Peyer's patch (tissue), 4 donors: ENCODE measurements at regions not wholly inside any gene's neighbourhood (a gene's known extent, or its start where the extent isn't known, plus 50 kb on each side); places are given as distances from the start of the nearest gene placed in this dataset.

Source experiments
- CTCF ChIP-seq, 6 experiments: fragments of 450-650 bp in 4 of 6; fragments of 200-600 bp in 2 of 6; sonication (generic) in 1 of 6; IDR thresholded peaks; one replicate each; pipeline ENCODE4 v1.5.1; 2017 to 2019; ENCODE audit warnings: antibody characterized with exemption in 6 of 6, mild to moderate bottlenecking in 3 of 6, moderate library complexity in 1 of 6
- POLR2A ChIP-seq, 2 donors: fragments of 450-650 bp; IDR thresholded peaks; one replicate each; pipeline ENCODE4 v1.5.1; 2017; ENCODE audit warnings: antibody characterized with exemption in 2 of 2, mild to moderate bottlenecking in 2 of 2, moderate library complexity in 2 of 2

- no peak for TF ChIP-seq POLR2A (IDR thresholded peaks at IDR 0.05)
- no peak for TF ChIP-seq CTCF (IDR thresholded peaks at IDR 0.05)
These were observed 100.4 kb downstream of the PXDC1 start for GRCh38 chr6:3650959-3651697.
